GM10266 (cell line): ENCODE measurements at regions not wholly inside any gene's neighbourhood (a gene's known extent, or its start where the extent isn't known, plus 50 kb on each side); places are given as distances from the start of the nearest gene placed in this dataset.

Source experiments
- DNase-seq: peaks from one replicate; pipeline ENCODE4 v3.0.0; 2012; ENCODE audit errors: extremely low spot score
- TF ChIP-seq, protein P1 (sequence below): IDR thresholded peaks from 2 replicates; pipeline ENCODE4 v1.5.1; 2012; ENCODE audit warnings: mild to moderate bottlenecking, low read depth; ENCODE audit not compliant: control insufficient read depth, insufficient read depth; ENCODE audit errors: missing control alignments

DNA sequence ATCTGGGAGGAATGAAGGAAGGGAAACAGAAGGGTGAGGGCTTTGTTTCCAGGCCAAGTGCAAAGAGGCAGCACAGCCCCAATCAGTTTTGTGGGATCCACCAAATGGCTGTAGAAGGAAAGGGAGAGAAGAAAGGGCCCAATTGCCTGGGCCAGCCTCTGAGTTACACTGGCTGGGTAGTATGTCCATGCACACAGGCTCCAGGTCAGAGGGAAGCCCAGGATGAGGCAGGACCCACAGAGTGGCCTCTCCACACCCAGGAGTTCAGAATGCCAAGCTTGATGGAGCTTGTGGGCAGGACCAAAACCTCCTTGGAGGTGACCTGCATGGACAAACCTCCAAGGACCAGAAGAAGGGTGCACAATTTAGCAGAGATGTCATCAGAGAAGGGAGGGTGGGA lies 178.2 kb upstream of the TSHZ3 start:
- TF ChIP-seq, protein P1, sequence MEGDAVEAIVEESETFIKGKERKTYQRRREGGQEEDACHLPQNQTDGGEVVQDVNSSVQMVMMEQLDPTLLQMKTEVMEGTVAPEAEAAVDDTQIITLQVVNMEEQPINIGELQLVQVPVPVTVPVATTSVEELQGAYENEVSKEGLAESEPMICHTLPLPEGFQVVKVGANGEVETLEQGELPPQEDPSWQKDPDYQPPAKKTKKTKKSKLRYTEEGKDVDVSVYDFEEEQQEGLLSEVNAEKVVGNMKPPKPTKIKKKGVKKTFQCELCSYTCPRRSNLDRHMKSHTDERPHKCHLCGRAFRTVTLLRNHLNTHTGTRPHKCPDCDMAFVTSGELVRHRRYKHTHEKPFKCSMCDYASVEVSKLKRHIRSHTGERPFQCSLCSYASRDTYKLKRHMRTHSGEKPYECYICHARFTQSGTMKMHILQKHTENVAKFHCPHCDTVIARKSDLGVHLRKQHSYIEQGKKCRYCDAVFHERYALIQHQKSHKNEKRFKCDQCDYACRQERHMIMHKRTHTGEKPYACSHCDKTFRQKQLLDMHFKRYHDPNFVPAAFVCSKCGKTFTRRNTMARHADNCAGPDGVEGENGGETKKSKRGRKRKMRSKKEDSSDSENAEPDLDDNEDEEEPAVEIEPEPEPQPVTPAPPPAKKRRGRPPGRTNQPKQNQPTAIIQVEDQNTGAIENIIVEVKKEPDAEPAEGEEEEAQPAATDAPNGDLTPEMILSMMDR, result no peak
- no peak for DNase-seq

DNA sequence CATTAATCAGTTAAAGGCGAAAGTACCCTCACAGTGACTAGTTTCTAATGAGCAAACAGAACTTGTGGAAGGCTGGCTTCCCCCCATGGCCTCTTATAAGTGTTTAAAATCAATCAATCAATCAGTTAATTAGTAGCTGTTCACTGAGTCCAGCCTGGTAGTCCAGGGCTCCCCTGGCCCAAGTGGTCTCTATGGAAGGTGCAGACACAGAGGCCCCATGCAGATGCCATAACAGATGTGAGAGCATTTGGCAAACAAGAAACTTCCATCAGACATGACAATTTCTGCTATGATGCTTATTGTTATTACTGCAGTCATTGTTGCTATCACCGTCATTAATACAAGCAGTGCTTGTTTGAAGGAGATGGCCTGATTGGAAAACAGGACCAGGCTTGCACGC lies 179.0 kb upstream of the TSHZ3 start:
- TF ChIP-seq, protein P1, result no peak

DNA sequence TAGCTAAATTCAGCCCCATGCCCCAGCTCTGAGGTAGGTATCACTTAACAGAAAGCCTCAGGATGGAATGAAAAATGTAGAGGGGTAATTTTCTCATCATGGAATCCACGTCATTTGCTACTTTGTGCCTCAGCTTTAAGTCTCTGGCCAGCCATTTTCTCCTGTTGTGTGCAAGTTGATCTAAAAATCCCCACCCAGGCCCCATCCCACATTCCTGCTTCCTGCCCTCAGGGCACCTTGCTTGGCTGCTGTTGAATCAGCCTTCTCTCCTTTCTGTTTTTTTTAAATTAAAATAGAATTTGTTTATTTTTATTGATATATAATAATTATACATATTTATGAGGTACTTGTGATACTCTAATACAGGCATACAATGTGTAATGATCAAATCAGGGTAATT lies 179.9 kb upstream of the TSHZ3 start:
- TF ChIP-seq, protein P1, result no peak
- no peak for DNase-seq

More for the DNA sequence above, 179.0 kb upstream of the TSHZ3 start:
- DNase-seq, result no peak

DNA sequence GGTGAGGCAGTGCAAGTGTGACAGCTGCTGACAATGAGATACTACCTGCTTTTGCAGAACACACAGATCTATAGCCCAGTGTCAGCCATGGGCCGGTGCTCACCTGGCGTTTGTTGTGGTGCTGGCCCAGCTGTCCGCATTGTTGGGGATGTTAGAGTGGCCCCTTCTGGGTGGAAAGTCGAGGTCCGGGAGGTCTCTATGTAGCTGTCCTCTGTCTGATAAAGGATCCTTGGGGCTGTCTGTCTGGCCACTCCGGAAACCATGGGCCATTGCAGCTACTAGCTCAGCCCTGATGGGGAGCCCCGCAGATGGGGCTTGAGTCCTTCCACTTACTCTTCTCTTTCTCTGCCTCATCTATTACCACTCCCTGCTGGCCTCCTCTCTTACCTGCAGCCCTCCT lies 181.5 kb upstream of the TSHZ3 start:
- DNase-seq, result no peak
- TF ChIP-seq, protein P1, result no peak

DNA sequence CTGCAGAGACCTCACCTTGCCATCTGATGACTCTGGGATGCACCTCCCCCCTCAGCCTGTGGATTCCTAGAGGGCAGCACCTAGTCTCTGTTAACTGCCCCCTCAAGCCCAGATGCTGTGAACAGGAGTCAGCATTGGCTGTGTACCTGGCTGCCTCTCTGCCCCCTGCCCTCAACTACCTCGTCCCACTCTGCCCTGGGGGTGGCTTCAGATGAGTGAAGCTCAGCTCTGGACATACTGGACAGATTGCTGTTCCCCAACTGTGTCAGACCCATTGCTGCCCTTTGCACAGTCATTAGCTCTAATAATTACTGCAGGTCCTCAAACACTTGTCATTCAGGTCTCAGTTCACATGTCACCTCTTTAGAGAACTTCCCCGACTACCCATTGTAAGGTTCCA lies 182.1 kb upstream of the TSHZ3 start:
- TF ChIP-seq, protein P1, result no peak
- DNase-seq, result no peak

DNA sequence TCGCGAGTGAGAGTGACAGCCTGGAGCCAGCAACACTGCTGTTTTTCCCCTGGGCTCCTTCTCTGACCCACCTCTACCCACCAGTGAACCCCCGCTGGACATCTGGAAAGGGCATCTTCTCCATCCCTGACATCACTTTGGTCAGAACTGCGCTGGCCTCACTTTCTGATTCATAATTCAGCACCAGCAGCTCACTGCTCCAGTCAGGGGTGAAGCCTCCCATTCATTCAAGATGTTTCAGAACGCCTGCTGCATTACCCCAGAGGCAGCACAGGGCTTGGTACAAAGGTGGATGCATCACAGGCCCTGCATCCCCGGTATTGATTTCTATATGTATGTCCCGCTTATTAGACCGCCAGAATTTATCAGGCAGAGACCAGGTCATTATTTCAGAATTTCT lies 182.8 kb upstream of the TSHZ3 start:
- DNase-seq, result no peak
- TF ChIP-seq, protein P1, result no peak

DNA sequence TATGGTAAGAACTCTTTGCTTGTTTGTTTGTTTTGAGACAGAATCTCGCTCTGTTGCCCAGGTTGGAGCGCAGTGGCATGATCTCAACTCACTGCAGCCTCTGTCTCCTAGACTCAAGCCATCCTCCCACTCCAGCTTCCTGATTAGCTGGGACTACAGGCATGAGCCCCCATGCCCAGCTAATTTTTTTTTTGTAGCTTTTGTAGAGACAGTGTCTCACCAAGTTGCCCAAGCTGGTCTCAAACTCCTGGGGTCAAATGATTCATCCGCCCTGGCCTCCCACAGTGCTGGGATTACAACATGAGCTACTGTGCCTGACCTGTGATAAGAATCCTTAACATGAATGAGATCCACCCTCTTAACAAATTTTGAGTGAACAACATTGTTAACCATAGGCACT lies 183.9 kb upstream of the TSHZ3 start:
- TF ChIP-seq, protein P1, result no peak
- DNase-seq, result no peak
